Panc1 (cell line): ENCODE measurements at regions not wholly inside any gene's neighbourhood (a gene's known extent, or its start where the extent isn't known, plus 50 kb on each side); places are given as distances from the start of the nearest gene placed in this dataset.

Source experiments
- ATAC-seq: fragments of 200-7000 bp; cut with Tn5 transposase; 2 replicates; pipeline ENCODE4 v1.9.1; 2020; ENCODE audit warnings: mild to moderate bottlenecking, moderate library complexity
- BruUV-seq: library from RNA; stranded (reverse); fragments of 400-500 nt; replicated peaks from 2 replicates; lab custom pipeline; 2021; lab: Mats Ljungman, UMichigan
- CTCF ChIA-PET: fragments of 300-600 bp; sonication (Branson Sonifier 250); formaldehyde crosslinking; loops from one replicate; lab custom pipeline; 2022; ENCODE audit warnings: antibody characterized with exemption; lab: Charles Lee
- POLR2A ChIA-PET: fragments of 300-600 bp; sonication (Branson Sonifier 250); formaldehyde crosslinking; loops from one replicate; lab custom pipeline; 2022; ENCODE audit warnings: antibody characterized with exemption; lab: Charles Lee
- DNase-seq: peaks from one replicate; pipeline ENCODE4 v3.0.0-alpha.2; 2010; ENCODE audit warnings: low read depth, low spot score
- H3K27ac ChIP-seq: 2 replicates; pipeline ENCODE4 v1.5.1; 2011; ENCODE audit warnings: mild to moderate bottlenecking, low read length, inconsistent platforms
- H3K27me3 ChIP-seq: fragments of 200-500 bp; sonication (Bioruptor generic); 2 replicates; pipeline ENCODE4 v1.6.0; 2014; ENCODE audit warnings: low read length, inconsistent platforms; ENCODE audit not compliant: control insufficient read depth, insufficient read depth
- H3K36me3 ChIP-seq: fragments of 200-500 bp; sonication (Bioruptor generic); 2 replicates; pipeline ENCODE4 v1.5.1; 2014; ENCODE audit warnings: inconsistent platforms, mild to moderate bottlenecking, low read length, moderate library complexity; ENCODE audit not compliant: control insufficient read depth, insufficient read depth
- H3K4me1 ChIP-seq: 2 replicates; pipeline ENCODE4 v1.5.1; 2011; ENCODE audit warnings: inconsistent platforms, mild to moderate bottlenecking, low read length, moderate library complexity; ENCODE audit not compliant: control insufficient read depth, insufficient read depth
- H3K4me3 ChIP-seq, 2 experiments: 2 replicates each; pipeline ENCODE4 v1.5.1; 2011 to 2012; ENCODE audit warnings: low read depth in 2 of 2, low read length in 2 of 2, mild to moderate bottlenecking in 2 of 2, inconsistent platforms in 1 of 2, moderate library complexity in 1 of 2
- H3K9me3 ChIP-seq: fragments of 200-500 bp; sonication (Bioruptor generic); 2 replicates; pipeline ENCODE4 v1.5.1; 2014; ENCODE audit warnings: low read depth, mild to moderate bottlenecking, inconsistent platforms, low read length, moderate library complexity; ENCODE audit not compliant: control insufficient read depth, insufficient read depth
- CTCF ChIP-seq: fragments of 450-650 bp; IDR thresholded peaks from 2 replicates; pipeline ENCODE4 v1.5.1; 2017; ENCODE audit warnings: mild to moderate bottlenecking
- POLR2AphosphoS5 ChIP-seq: IDR thresholded peaks from 2 replicates; pipeline ENCODE4 v1.6.1; 2012; ENCODE audit warnings: mild to moderate bottlenecking, low read depth, low read length, moderate library complexity
- REST ChIP-seq, 2 experiments: IDR thresholded peaks; 2 replicates each; pipeline ENCODE4 v1.6.1; 2011 to 2012; ENCODE audit warnings: low read depth in 2 of 2, control low read depth in 1 of 2, low read length in 1 of 2, mild to moderate bottlenecking in 1 of 2, moderate library complexity in 1 of 2; ENCODE audit not compliant: insufficient read depth in 1 of 2
- SIN3A ChIP-seq: IDR thresholded peaks from 2 replicates; pipeline ENCODE4 v1.6.1; 2012; ENCODE audit warnings: low read depth, mild to moderate bottlenecking, low read length, moderate library complexity, borderline replicate concordance; ENCODE audit not compliant: insufficient read depth
- TCF7L2 ChIP-seq: IDR thresholded peaks from 2 replicates; pipeline ENCODE4 v1.6.1; 2011; ENCODE audit warnings: mild to moderate bottlenecking, low read depth, low read length, inconsistent platforms
- in situ Hi-C: cut with HindIII; loops from 2 replicates; pipeline ENCODE4 v1.10.0; 2016; ENCODE audit warnings: low sequenced_read_pairs, low pct_unique_long_range_greater_than_20kb
- intact Hi-C: fragments of 100-400 bp; cut with micrococcal nuclease; formaldehyde crosslinking; loops from one replicate; pipeline ENCODE4 v1.10.0; 2022; ENCODE audit not compliant: unreplicated experiment

- H3K27ac ChIP-seq = no peak overlapping the region
- H3K9me3 ChIP-seq = no peaks in the 10 kb centered on the region
- H3K27me3 ChIP-seq = no peaks in the 10 kb centered on the region; the same call in 1 of the 2 replicates
- DNase-seq (no peak), ATAC-seq (no peak)
- in situ Hi-C loops = no loop called here
- no peak overlapping the region for H3K4me3 ChIP-seq
- no peaks in the 10 kb centered on the region for H3K36me3 ChIP-seq
- intact Hi-C loops = no loop called here
- no peak for TF ChIP-seq POLR2AphosphoS5
- TF ChIP-seq SIN3A = no peak
- TF ChIP-seq TCF7L2 = no peak
- TF ChIP-seq CTCF = no peak
- TF ChIP-seq REST (IDR thresholded peaks at IDR 0.05; ENCODE audit: insufficient read depth in 1 of 2, low read depth in 2 of 2, low read length in 1 of 2) = no peak
- no TSS peak for BruUV-seq
- POLR2A ChIA-PET = no interaction called here
- CTCF ChIA-PET = no interaction called here
- H3K4me1 ChIP-seq = peaks cover 4% of the 10 kb centered on the region; the same call in 1 of the 2 replicates
Observed at GRCh38 chr7:377080-378040, 87.4 kb downstream of the FOXL3 start.

- no peak for TF ChIP-seq CTCF
- CTCF ChIA-PET = no interaction called here
- in situ Hi-C loops = no loop called here
- Histone ChIP-seq H3K4me1 (peaks cover 4% of the 10 kb centered on the region; the same call in 1 of the 2 replicates), H3K27ac (no peak overlapping the region), H3K36me3 (no peaks in the 10 kb centered on the region), H3K27me3 (peaks cover 4% of the 10 kb centered on the region), H3K4me3 (no peak overlapping the region), H3K9me3 (no peaks in the 10 kb centered on the region)
- ATAC-seq (no peak), DNase-seq (no peak)
- POLR2A ChIA-PET = no interaction called here
- intact Hi-C loops = no loop called here
- no TSS peak for BruUV-seq
Observed at GRCh38 chr7:378041-378420, 88.1 kb downstream of the FOXL3 start.
